H1 (cell line): ENCODE measurements at regions not wholly inside any gene's neighbourhood (a gene's known extent, or its start where the extent isn't known, plus 50 kb on each side); places are given as distances from the start of the nearest gene placed in this dataset.

Source experiments
- CTCF ChIA-PET: fragments of 300-600 bp; sonication (Branson Sonifier 250); formaldehyde crosslinking; loops from one replicate; lab custom pipeline; 2021; ENCODE audit not compliant: partially characterized antibody; lab: Charles Lee
- POLR2A ChIA-PET: fragments of 300-600 bp; sonication (Branson Sonifier 250); formaldehyde crosslinking; loops from one replicate; lab custom pipeline; 2021; ENCODE audit warnings: inconsistent platforms; ENCODE audit not compliant: partially characterized antibody; lab: Charles Lee
- DNase-seq, 2 experiments: peaks; one replicate each; pipeline versions ENCODE4 v3.0.0 to v3.0.0-alpha.2; 2010 to 2022; ENCODE audit warnings: low spot score in 2 of 2, low read depth in 1 of 2, mixed read lengths in 1 of 2
- FAIRE-seq: peaks from 2 replicates; lab custom pipeline; 2011; peaks lifted over from hg19 to GRCh38; lab: Jason Lieb, UNC
- H2AFZ ChIP-seq: 2 replicates; pipeline ENCODE4 v1.8.1; 2012; ENCODE audit warnings: low read length, inconsistent platforms
- H2AK5ac ChIP-seq: 2 replicates; pipeline ENCODE4 v1.6.1; 2013; ENCODE audit warnings: low read depth, low read length
- H2BK120ac ChIP-seq: replicated peaks from 2 replicates; pipeline ENCODE3; 2013; ENCODE audit warnings: low read depth, low read length, inconsistent platforms
- H2BK12ac ChIP-seq: 2 replicates; pipeline ENCODE4 v1.6.1; 2013; ENCODE audit warnings: low read depth, low read length
- H2BK15ac ChIP-seq: 2 replicates; pipeline ENCODE4 v1.6.1; 2013; ENCODE audit warnings: low read length
- H2BK20ac ChIP-seq: 2 replicates; pipeline ENCODE4 v1.6.1; 2013; ENCODE audit warnings: low read length
- H2BK5ac ChIP-seq: 2 replicates; pipeline ENCODE4 v1.6.1; 2013; ENCODE audit warnings: low read depth, low read length
- H3K14ac ChIP-seq: 2 replicates; pipeline ENCODE4 v1.6.1; 2013; ENCODE audit warnings: inconsistent platforms; ENCODE audit not compliant: insufficient read length
- H3K18ac ChIP-seq: 2 replicates; pipeline ENCODE4 v1.6.1; 2013; ENCODE audit warnings: low read length; ENCODE audit errors: extremely low read depth
- H3K23ac ChIP-seq: 2 replicates; pipeline ENCODE4 v1.6.1; 2013; ENCODE audit warnings: inconsistent platforms; ENCODE audit not compliant: insufficient read length
- H3K23me2 ChIP-seq: 2 replicates; pipeline ENCODE4 v1.6.1; 2013; ENCODE audit warnings: low read depth, low read length
- H3K27ac ChIP-seq: 2 replicates; pipeline ENCODE4 v1.6.1; 2011; ENCODE audit warnings: low read depth, low read length, inconsistent platforms
- H3K27me3 ChIP-seq, 4 experiments: replicated peaks in 1 of 4; 1 replicate in 1 of 4; 2 replicates in 3 of 4; pipeline versions ENCODE4 v1.6.1 to v1.8.1; 2011 to 2013; ENCODE audit warnings: low read length in 3 of 4, mild to moderate bottlenecking in 3 of 4, inconsistent platforms in 2 of 4, mixed read lengths in 2 of 4, moderate library complexity in 1 of 4; ENCODE audit not compliant: control insufficient read depth in 3 of 4, insufficient read depth in 3 of 4; ENCODE audit errors: extremely low read depth in 1 of 4
- H3K36me3 ChIP-seq, 4 experiments: 2 replicates each; pipeline versions ENCODE4 v1.6.1 to v1.8.1; 2011 to 2013; ENCODE audit warnings: mild to moderate bottlenecking in 4 of 4, low read length in 3 of 4, moderate library complexity in 2 of 4, control low read depth in 1 of 4, inconsistent platforms in 1 of 4; ENCODE audit not compliant: insufficient read depth in 4 of 4, control insufficient read depth in 2 of 4
- H3K4ac ChIP-seq: replicated peaks from 2 replicates; pipeline ENCODE3; 2013; ENCODE audit warnings: low read length, low read depth, mixed read lengths, inconsistent platforms; ENCODE audit not compliant: insufficient read length
- H3K4me1 ChIP-seq, 4 experiments: replicated peaks in 1 of 4; 1 replicate in 1 of 4; 2 replicates in 3 of 4; pipeline versions ENCODE4 v1.6.1 to v1.8.1; 2011 to 2013; ENCODE audit warnings: low read length in 3 of 4, inconsistent platforms in 2 of 4, mixed read lengths in 1 of 4; ENCODE audit not compliant: insufficient read depth in 4 of 4, control insufficient read depth in 3 of 4
- H3K4me2 ChIP-seq, 2 experiments: 2 replicates each; pipeline versions ENCODE4 v1.6.1 to v1.8.1; 2011 to 2013; ENCODE audit warnings: low read depth in 2 of 2, low read length in 2 of 2, control low read depth in 1 of 2, inconsistent platforms in 1 of 2, mild to moderate bottlenecking in 1 of 2; ENCODE audit not compliant: insufficient read depth in 1 of 2
- H3K4me3 ChIP-seq, 4 experiments: fragments of 200-600, 300-600 bp in 1 of 4; sonication (generic), shearing (Covaris generic), sonication (Bioruptor Twin) in 1 of 4; 2 replicates each; pipeline versions ENCODE4 v1.5.1 to v1.8.1; 2011 to 2016; ENCODE audit warnings: low read length in 4 of 4, low read depth in 3 of 4, control low read depth in 2 of 4, inconsistent platforms in 2 of 4, mild to moderate bottlenecking in 2 of 4, mixed read lengths in 1 of 4, moderate library complexity in 1 of 4; ENCODE audit not compliant: insufficient read depth in 2 of 4; ENCODE audit errors: extremely low read depth in 1 of 4
- H3K56ac ChIP-seq: replicated peaks from 2 replicates; pipeline ENCODE3; 2013; ENCODE audit warnings: low read depth, mild to moderate bottlenecking, mixed read lengths, low read length, inconsistent platforms; ENCODE audit not compliant: insufficient read length
- H3K79me1 ChIP-seq: 2 replicates; pipeline ENCODE4 v1.6.1; 2013; ENCODE audit warnings: low read depth, low read length, control low read depth
- H3K79me2 ChIP-seq, 2 experiments: 2 replicates each; pipeline versions ENCODE4 v1.6.1 to v1.8.1; 2012 to 2013; ENCODE audit warnings: low read length in 2 of 2, mild to moderate bottlenecking in 2 of 2, inconsistent platforms in 1 of 2; ENCODE audit not compliant: insufficient read depth in 2 of 2, control insufficient read depth in 1 of 2
- H3K9ac ChIP-seq, 4 experiments: replicated peaks in 1 of 4; 1 replicate in 1 of 4; 2 replicates in 3 of 4; pipeline versions ENCODE4 v1.6.1 to v1.8.1; 2011 to 2013; ENCODE audit warnings: low read depth in 3 of 4, low read length in 3 of 4, control low read depth in 2 of 4, mild to moderate bottlenecking in 2 of 4, moderate library complexity in 2 of 4, inconsistent platforms in 1 of 4; ENCODE audit errors: extremely low read depth in 1 of 4
- H3K9me3 ChIP-seq, 2 experiments: 2 replicates each; pipeline versions ENCODE4 v1.6.1 to v1.8.1; 2012 to 2013; ENCODE audit warnings: mild to moderate bottlenecking in 2 of 2, moderate library complexity in 2 of 2, control low read depth in 1 of 2, inconsistent platforms in 1 of 2, low read depth in 1 of 2, low read length in 1 of 2, mixed read lengths in 1 of 2; ENCODE audit not compliant: insufficient read depth in 2 of 2
- H4K20me1 ChIP-seq, 2 experiments: replicated peaks in 1 of 2; 2 replicates each; pipeline versions ENCODE3 to v1.8.1; 2011 to 2013; ENCODE audit warnings: inconsistent platforms in 2 of 2, low read length in 2 of 2, mild to moderate bottlenecking in 1 of 2; ENCODE audit not compliant: insufficient read depth in 2 of 2, control insufficient read depth in 1 of 2
- H4K5ac ChIP-seq: 2 replicates; pipeline ENCODE4 v1.6.1; 2013; ENCODE audit warnings: low read length, low read depth, mixed read lengths, inconsistent platforms; ENCODE audit not compliant: insufficient read length
- H4K8ac ChIP-seq: 2 replicates; pipeline ENCODE4 v1.8.0; 2013; ENCODE audit warnings: mild to moderate bottlenecking, moderate library complexity, low read length, inconsistent platforms; ENCODE audit not compliant: insufficient read depth; ENCODE audit errors: extremely low read depth
- H4K91ac ChIP-seq: replicated peaks from 2 replicates; pipeline ENCODE3; 2013; ENCODE audit warnings: low read length, mixed read lengths, inconsistent platforms; ENCODE audit not compliant: insufficient read length
- TF ChIP-seq, protein P1 (sequence below): fragments of 300-600 bp; sonication (generic); IDR thresholded peaks from 2 replicates; pipeline ENCODE4 v1.7.1; 2012; ENCODE audit warnings: low read length, moderate library complexity, mild to moderate bottlenecking, inconsistent platforms; ENCODE audit not compliant: insufficient replicate concordance

DNA sequence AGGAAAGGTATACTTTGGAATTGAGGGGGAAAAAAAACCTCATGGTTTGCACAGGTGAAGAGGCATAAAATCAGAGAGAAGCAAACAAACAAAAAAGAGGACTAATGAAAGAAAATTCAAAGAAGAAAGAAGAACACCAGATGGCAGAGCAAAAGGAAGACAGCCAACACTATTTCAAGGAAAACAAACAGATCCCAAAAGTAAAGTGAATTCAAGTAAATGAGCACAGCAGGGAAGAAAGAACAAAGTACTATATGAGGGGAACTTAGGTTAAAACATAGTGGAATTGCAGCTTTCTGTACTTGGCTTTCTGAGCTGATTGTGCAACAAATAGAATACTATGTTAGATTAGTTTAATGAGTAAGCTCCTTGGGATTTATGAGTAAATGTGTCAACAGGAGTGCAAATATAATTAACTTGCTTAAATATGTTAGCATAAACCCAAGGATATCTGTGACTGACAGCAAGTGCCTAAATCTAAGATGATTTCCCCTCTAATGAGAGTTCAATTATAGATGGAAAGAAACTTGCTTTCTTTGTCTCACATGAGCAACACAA lies 404.6 kb upstream of the CNTN5 start:
- no peak overlapping the region for H2BK15ac ChIP-seq
- no peak overlapping the region for H3K4ac ChIP-seq
- no peak overlapping the region for H4K91ac ChIP-seq
- H2BK12ac ChIP-seq, result no peak overlapping the region
- H3K4me1 ChIP-seq, result no peaks in the 10 kb centered on the region
- H3K14ac ChIP-seq, result no peak overlapping the region
- POLR2A ChIA-PET, result no interaction called here
- no peak for FAIRE-seq
- no peak overlapping the region for H3K56ac ChIP-seq
- no peak overlapping the region for H2BK120ac ChIP-seq
- no peak overlapping the region for H4K8ac ChIP-seq
- no peak overlapping the region for H2AK5ac ChIP-seq
- no peaks in the 10 kb centered on the region for H3K79me1 ChIP-seq
- no peak overlapping the region for H2BK20ac ChIP-seq
- no peaks in the 10 kb centered on the region for H4K20me1 ChIP-seq
- H3K4me2 ChIP-seq, result no peak overlapping the region
- H3K23me2 ChIP-seq, result no peaks in the 10 kb centered on the region
- H3K79me2 ChIP-seq, result no peaks in the 10 kb centered on the region
- no peak overlapping the region for H3K4me3 ChIP-seq
- no peak overlapping the region for H2AFZ ChIP-seq
- H3K18ac ChIP-seq, result no peak overlapping the region
- CTCF ChIA-PET, result interaction anchor here (0.7 kb wide), 1 partner anchor 75 kb away, joined by 3 read pairs; no protein-coding TSS in a partner anchor
- peaks cover 0 to 10% (median 1%) of the 10 kb centered on the region in 4 experiments; a peak in 2 of 8 replicates for H3K36me3 ChIP-seq
- H3K23ac ChIP-seq, result no peak overlapping the region
- H3K27me3 ChIP-seq, result no peaks in the 10 kb centered on the region
- H4K5ac ChIP-seq, result no peak overlapping the region
- DNase-seq, result no peak
- no peak overlapping the region for H3K27ac ChIP-seq
- H3K9me3 ChIP-seq, result peaks cover 35 to 41% of the 10 kb centered on the region in 2 experiments
- no peak overlapping the region for H2BK5ac ChIP-seq
- no peak overlapping the region for H3K9ac ChIP-seq
- TF ChIP-seq, protein P1, sequence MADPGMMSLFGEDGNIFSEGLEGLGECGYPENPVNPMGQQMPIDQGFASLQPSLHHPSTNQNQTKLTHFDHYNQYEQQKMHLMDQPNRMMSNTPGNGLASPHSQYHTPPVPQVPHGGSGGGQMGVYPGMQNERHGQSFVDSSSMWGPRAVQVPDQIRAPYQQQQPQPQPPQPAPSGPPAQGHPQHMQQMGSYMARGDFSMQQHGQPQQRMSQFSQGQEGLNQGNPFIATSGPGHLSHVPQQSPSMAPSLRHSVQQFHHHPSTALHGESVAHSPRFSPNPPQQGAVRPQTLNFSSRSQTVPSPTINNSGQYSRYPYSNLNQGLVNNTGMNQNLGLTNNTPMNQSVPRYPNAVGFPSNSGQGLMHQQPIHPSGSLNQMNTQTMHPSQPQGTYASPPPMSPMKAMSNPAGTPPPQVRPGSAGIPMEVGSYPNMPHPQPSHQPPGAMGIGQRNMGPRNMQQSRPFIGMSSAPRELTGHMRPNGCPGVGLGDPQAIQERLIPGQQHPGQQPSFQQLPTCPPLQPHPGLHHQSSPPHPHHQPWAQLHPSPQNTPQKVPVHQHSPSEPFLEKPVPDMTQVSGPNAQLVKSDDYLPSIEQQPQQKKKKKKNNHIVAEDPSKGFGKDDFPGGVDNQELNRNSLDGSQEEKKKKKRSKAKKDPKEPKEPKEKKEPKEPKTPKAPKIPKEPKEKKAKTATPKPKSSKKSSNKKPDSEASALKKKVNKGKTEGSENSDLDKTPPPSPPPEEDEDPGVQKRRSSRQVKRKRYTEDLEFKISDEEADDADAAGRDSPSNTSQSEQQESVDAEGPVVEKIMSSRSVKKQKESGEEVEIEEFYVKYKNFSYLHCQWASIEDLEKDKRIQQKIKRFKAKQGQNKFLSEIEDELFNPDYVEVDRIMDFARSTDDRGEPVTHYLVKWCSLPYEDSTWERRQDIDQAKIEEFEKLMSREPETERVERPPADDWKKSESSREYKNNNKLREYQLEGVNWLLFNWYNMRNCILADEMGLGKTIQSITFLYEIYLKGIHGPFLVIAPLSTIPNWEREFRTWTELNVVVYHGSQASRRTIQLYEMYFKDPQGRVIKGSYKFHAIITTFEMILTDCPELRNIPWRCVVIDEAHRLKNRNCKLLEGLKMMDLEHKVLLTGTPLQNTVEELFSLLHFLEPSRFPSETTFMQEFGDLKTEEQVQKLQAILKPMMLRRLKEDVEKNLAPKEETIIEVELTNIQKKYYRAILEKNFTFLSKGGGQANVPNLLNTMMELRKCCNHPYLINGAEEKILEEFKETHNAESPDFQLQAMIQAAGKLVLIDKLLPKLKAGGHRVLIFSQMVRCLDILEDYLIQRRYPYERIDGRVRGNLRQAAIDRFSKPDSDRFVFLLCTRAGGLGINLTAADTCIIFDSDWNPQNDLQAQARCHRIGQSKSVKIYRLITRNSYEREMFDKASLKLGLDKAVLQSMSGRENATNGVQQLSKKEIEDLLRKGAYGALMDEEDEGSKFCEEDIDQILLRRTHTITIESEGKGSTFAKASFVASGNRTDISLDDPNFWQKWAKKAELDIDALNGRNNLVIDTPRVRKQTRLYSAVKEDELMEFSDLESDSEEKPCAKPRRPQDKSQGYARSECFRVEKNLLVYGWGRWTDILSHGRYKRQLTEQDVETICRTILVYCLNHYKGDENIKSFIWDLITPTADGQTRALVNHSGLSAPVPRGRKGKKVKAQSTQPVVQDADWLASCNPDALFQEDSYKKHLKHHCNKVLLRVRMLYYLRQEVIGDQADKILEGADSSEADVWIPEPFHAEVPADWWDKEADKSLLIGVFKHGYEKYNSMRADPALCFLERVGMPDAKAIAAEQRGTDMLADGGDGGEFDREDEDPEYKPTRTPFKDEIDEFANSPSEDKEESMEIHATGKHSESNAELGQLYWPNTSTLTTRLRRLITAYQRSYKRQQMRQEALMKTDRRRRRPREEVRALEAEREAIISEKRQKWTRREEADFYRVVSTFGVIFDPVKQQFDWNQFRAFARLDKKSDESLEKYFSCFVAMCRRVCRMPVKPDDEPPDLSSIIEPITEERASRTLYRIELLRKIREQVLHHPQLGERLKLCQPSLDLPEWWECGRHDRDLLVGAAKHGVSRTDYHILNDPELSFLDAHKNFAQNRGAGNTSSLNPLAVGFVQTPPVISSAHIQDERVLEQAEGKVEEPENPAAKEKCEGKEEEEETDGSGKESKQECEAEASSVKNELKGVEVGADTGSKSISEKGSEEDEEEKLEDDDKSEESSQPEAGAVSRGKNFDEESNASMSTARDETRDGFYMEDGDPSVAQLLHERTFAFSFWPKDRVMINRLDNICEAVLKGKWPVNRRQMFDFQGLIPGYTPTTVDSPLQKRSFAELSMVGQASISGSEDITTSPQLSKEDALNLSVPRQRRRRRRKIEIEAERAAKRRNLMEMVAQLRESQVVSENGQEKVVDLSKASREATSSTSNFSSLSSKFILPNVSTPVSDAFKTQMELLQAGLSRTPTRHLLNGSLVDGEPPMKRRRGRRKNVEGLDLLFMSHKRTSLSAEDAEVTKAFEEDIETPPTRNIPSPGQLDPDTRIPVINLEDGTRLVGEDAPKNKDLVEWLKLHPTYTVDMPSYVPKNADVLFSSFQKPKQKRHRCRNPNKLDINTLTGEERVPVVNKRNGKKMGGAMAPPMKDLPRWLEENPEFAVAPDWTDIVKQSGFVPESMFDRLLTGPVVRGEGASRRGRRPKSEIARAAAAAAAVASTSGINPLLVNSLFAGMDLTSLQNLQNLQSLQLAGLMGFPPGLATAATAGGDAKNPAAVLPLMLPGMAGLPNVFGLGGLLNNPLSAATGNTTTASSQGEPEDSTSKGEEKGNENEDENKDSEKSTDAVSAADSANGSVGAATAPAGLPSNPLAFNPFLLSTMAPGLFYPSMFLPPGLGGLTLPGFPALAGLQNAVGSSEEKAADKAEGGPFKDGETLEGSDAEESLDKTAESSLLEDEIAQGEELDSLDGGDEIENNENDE, result no peak
